ENCODE measurements at regions not wholly inside any gene's neighbourhood (a gene's known extent, or its start where the extent isn't known, plus 50 kb on each side); places are given as distances from the start of the nearest gene placed in this dataset.

GRCh38 chr4:27248829-27249228 lies 388.2 kb downstream of the STIM2 start:
- no peak overlapping the region for H3K9ac ChIP-seq (ENCODE audit: insufficient read length, low read depth)
- TF ChIP-seq SUZ12 (IDR thresholded peaks at IDR 0.05; ENCODE audit: extremely low read depth, insufficient read depth, insufficient read length) (no peak), ZNF274 (IDR thresholded peaks at IDR 0.05; ENCODE audit: low read depth, low read length) (no peak), YY1 (IDR thresholded peaks at IDR 0.05; ENCODE audit: insufficient read depth, insufficient read length) (no peak)
- H3K4me1 ChIP-seq (ENCODE audit: insufficient read depth, insufficient read length), result no peaks in the 10 kb centered on the region
- DNase-seq (ENCODE audit: low read depth, low spot score), result no peak
- H3K9me3 ChIP-seq (ENCODE audit: insufficient read depth, low read length), result peaks cover 6% of the 10 kb centered on the region; the same call in 1 of the 2 replicates
- H3K27me3 ChIP-seq (ENCODE audit: insufficient read depth, insufficient read length), result no peaks in the 10 kb centered on the region
- no peaks in the 10 kb centered on the region for H3K36me3 ChIP-seq (ENCODE audit: insufficient read depth, insufficient read length, low read length)
- no peak overlapping the region for H3K4me3 ChIP-seq (ENCODE audit: insufficient read length, low read depth)

DNA sequence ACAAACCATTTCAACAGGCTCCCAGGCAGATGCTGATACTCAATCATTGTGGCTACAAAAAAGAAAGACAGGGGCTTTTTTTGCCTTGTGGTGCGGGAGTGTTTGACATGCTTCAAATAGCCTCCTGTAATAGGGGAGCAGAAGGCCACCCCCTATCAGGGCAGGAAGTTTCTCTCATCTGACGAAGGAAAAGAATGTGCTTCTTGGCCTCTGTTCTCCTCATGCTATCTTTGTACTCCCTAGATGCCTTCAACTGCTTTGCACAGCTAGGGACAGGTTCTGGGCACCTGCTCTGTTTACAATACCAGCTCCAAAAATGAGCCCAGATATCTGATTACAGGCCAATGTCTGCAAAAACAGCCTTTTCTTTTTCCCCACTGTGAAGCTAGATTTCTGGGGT lies 391.1 kb downstream of the STIM2 start:
- TF ChIP-seq ZNF274 (IDR thresholded peaks at IDR 0.05; ENCODE audit: low read depth, low read length) (no peak), YY1 (IDR thresholded peaks at IDR 0.05; ENCODE audit: insufficient read depth, insufficient read length) (no peak), SUZ12 (IDR thresholded peaks at IDR 0.05; ENCODE audit: extremely low read depth, insufficient read depth, insufficient read length) (no peak)

DNA sequence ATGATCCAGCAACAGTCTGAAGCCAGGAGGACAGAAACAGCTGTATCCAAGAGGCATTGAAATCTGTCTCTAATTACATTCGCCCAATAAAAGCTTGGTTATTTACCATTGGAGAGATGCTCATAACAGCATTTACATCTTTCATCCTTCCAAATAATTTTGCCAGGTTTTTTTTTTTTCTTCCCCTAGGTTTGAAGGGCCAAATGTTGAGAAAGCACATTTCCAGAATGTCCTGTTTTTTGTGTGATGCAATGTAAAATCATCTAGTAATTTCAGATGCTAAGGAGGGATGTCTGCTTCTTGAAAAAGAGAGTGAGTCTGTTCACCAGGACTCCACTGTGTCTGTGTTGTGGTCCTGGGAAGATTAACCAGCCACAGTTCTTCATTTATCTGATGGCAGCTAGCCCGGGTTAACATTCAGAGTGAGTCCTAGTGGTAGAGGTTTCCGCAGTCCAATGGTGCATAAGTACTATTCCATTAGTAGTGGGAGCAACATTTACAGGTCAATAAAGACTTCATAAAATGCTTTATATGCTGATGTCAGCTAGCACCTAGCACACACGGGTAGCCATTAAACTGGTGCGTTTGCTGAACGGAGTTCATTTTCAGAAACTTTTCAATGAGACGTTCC lies 406.8 kb downstream of the STIM2 start:
- no peaks in the 10 kb centered on the region for H3K4me1 ChIP-seq (ENCODE audit: insufficient read depth, insufficient read length)
- no peak overlapping the region for H3K4me3 ChIP-seq (ENCODE audit: insufficient read length, low read depth)
- H3K9me3 ChIP-seq (ENCODE audit: insufficient read depth, low read length), result no peaks in the 10 kb centered on the region
- DNase-seq (ENCODE audit: low read depth, low spot score), result no peak
- H3K36me3 ChIP-seq (ENCODE audit: insufficient read depth, insufficient read length, low read length), result no peaks in the 10 kb centered on the region
- no peak for TF ChIP-seq SUZ12 (IDR thresholded peaks at IDR 0.05; ENCODE audit: extremely low read depth, insufficient read depth, insufficient read length)
- no peak for TF ChIP-seq ZNF274 (IDR thresholded peaks at IDR 0.05; ENCODE audit: low read depth, low read length)
- no peak for TF ChIP-seq YY1 (IDR thresholded peaks at IDR 0.05; ENCODE audit: insufficient read depth, insufficient read length)
- no peak overlapping the region for H3K9ac ChIP-seq (ENCODE audit: insufficient read length, low read depth)
- no peaks in the 10 kb centered on the region for H3K27me3 ChIP-seq (ENCODE audit: insufficient read depth, insufficient read length)

More for the DNA sequence above, 391.1 kb downstream of the STIM2 start:
- Histone ChIP-seq H3K4me3 (ENCODE audit: insufficient read length, low read depth) (no peak overlapping the region), H3K27me3 (ENCODE audit: insufficient read depth, insufficient read length) (no peaks in the 10 kb centered on the region), H3K4me1 (ENCODE audit: insufficient read depth, insufficient read length) (no peaks in the 10 kb centered on the region), H3K9me3 (ENCODE audit: insufficient read depth, low read length) (peaks cover 6% of the 10 kb centered on the region; the same call in 1 of the 2 replicates), H3K36me3 (ENCODE audit: insufficient read depth, insufficient read length, low read length) (no peaks in the 10 kb centered on the region), H3K9ac (ENCODE audit: insufficient read length, low read depth) (no peak overlapping the region)
- no peak for DNase-seq (ENCODE audit: low read depth, low spot score)

DNA sequence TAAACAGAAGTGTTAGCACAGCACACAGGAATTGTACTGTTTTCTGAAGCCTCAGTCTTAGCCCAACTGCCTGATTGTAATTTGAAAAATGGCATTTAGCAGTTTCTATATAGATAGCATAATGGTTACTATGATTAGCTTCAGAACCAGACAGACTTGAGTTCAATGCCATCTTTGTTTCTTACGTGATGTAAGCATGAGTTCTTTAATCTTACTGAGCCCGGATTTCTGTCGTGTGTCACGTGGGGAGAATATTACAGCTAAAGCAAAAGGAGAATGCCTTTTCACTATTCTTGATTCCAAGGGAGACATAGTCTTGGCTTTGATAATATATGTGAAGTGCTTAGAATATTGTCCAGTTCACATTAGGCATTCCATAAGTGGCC lies 407.3 kb downstream of the STIM2 start:
- H3K4me3 ChIP-seq (ENCODE audit: insufficient read length, low read depth), result no peak overlapping the region
- no peaks in the 10 kb centered on the region for H3K36me3 ChIP-seq (ENCODE audit: insufficient read depth, insufficient read length, low read length)
- H3K9me3 ChIP-seq (ENCODE audit: insufficient read depth, low read length), result no peaks in the 10 kb centered on the region
- no peak for DNase-seq (ENCODE audit: low read depth, low spot score)
- H3K27me3 ChIP-seq (ENCODE audit: insufficient read depth, insufficient read length), result no peaks in the 10 kb centered on the region
- no peaks in the 10 kb centered on the region for H3K4me1 ChIP-seq (ENCODE audit: insufficient read depth, insufficient read length)
- TF ChIP-seq SUZ12 (IDR thresholded peaks at IDR 0.05; ENCODE audit: extremely low read depth, insufficient read depth, insufficient read length) (no peak), YY1 (IDR thresholded peaks at IDR 0.05; ENCODE audit: insufficient read depth, insufficient read length) (no peak), ZNF274 (IDR thresholded peaks at IDR 0.05; ENCODE audit: low read depth, low read length) (no peak)
- no peak overlapping the region for H3K9ac ChIP-seq (ENCODE audit: insufficient read length, low read depth)

- TF ChIP-seq ZNF274 (IDR thresholded peaks at IDR 0.05; ENCODE audit: low read depth, low read length) (no peak), SUZ12 (IDR thresholded peaks at IDR 0.05; ENCODE audit: extremely low read depth, insufficient read depth, insufficient read length) (no peak), YY1 (IDR thresholded peaks at IDR 0.05; ENCODE audit: insufficient read depth, insufficient read length) (no peak)
- H3K9ac ChIP-seq (ENCODE audit: insufficient read length, low read depth), result no peak overlapping the region
- no peak for DNase-seq (ENCODE audit: low read depth, low spot score)
Measured at GRCh38 chr4:27270435-27270834, 409.8 kb downstream of the STIM2 start.

DNA sequence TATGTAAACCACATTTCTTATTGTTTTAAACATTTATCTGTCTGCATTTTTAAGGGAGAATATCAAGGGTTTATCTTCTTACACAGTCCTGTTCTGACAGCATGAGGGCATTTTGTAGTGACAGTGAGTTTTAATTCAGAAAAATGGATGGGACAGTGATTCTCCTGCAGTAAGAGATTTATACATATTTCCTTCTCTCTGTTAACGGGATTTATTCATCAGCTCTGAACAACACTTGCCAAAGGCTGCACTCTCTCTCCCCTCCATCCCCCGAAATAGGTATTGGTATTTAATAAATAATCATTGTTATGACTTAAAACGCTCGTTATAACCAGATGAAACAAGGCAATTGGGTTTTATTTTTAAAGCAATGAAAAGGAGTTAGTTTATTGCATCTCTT lies 410.9 kb downstream of the STIM2 start:
- Histone ChIP-seq H3K27me3 (ENCODE audit: insufficient read depth, insufficient read length) (no peaks in the 10 kb centered on the region), H3K4me3 (ENCODE audit: insufficient read length, low read depth) (no peak overlapping the region), H3K4me1 (ENCODE audit: insufficient read depth, insufficient read length) (no peaks in the 10 kb centered on the region), H3K36me3 (ENCODE audit: insufficient read depth, insufficient read length, low read length) (no peaks in the 10 kb centered on the region), H3K9me3 (ENCODE audit: insufficient read depth, low read length) (no peaks in the 10 kb centered on the region), H3K9ac (ENCODE audit: insufficient read length, low read depth) (no peak overlapping the region)
- DNase-seq (ENCODE audit: low read depth, low spot score), result no peak
- TF ChIP-seq SUZ12 (IDR thresholded peaks at IDR 0.05; ENCODE audit: extremely low read depth, insufficient read depth, insufficient read length) (no peak), ZNF274 (IDR thresholded peaks at IDR 0.05; ENCODE audit: low read depth, low read length) (no peak), YY1 (IDR thresholded peaks at IDR 0.05; ENCODE audit: insufficient read depth, insufficient read length) (no peak)

More at GRCh38 chr4:27270435-27270834, 409.8 kb downstream of the STIM2 start:
- Histone ChIP-seq H3K27me3 (ENCODE audit: insufficient read depth, insufficient read length) (no peaks in the 10 kb centered on the region), H3K4me3 (ENCODE audit: insufficient read length, low read depth) (no peak overlapping the region), H3K9me3 (ENCODE audit: insufficient read depth, low read length) (no peaks in the 10 kb centered on the region), H3K36me3 (ENCODE audit: insufficient read depth, insufficient read length, low read length) (no peaks in the 10 kb centered on the region), H3K4me1 (ENCODE audit: insufficient read depth, insufficient read length) (no peaks in the 10 kb centered on the region)

DNA sequence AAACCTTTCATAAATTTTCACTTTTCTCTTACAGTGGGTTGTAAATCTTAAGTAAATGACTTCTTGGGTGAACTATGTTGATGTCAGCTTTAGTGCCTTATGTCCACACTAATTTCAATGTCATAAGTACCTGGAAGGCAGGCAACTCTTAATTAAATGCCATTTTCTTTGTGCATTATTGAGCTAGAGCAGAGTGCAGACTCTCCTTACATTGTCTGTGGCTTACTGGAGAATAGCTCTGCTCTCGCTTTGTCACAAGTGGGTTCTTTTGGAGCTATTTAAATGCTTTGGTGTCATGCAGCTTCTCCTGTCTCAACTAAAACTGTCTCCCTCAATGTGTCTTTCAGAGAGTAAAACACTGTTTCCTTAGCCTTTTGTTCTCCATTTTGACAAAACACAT lies 411.6 kb downstream of the STIM2 start:
- H3K9ac ChIP-seq (ENCODE audit: insufficient read length, low read depth), result no peak overlapping the region
- TF ChIP-seq YY1 (IDR thresholded peaks at IDR 0.05; ENCODE audit: insufficient read depth, insufficient read length), result no peak
- TF ChIP-seq SUZ12 (IDR thresholded peaks at IDR 0.05; ENCODE audit: extremely low read depth, insufficient read depth, insufficient read length), result no peak
- TF ChIP-seq ZNF274 (IDR thresholded peaks at IDR 0.05; ENCODE audit: low read depth, low read length), result no peak
- no peaks in the 10 kb centered on the region for H3K27me3 ChIP-seq (ENCODE audit: insufficient read depth, insufficient read length)
- no peaks in the 10 kb centered on the region for H3K36me3 ChIP-seq (ENCODE audit: insufficient read depth, insufficient read length, low read length)
- no peaks in the 10 kb centered on the region for H3K4me1 ChIP-seq (ENCODE audit: insufficient read depth, insufficient read length)
- no peaks in the 10 kb centered on the region for H3K9me3 ChIP-seq (ENCODE audit: insufficient read depth, low read length)
- DNase-seq (ENCODE audit: low read depth, low spot score), result no peak
- H3K4me3 ChIP-seq (ENCODE audit: insufficient read length, low read depth), result no peak overlapping the region

Data from NT2/D1 (cell line).